Aorta (tissue), 5 donors: ENCODE measurements at regions not wholly inside any gene's neighbourhood (a gene's known extent, or its start where the extent isn't known, plus 50 kb on each side); places are given as distances from the start of the nearest gene placed in this dataset.

ENCODE experiments used
- ATAC-seq: fragments of 200-7000 bp; cut with Tn5 transposase; one replicate; pipeline ENCODE4 v1.9.1; 2022; ENCODE audit warnings: moderate library complexity; ENCODE audit not compliant: low FRiP score
- DNase-seq, 2 donors: peaks; one replicate each; pipeline ENCODE4 v3.0.0-alpha.2; 2020
- H3K27ac ChIP-seq, 2 donors: one replicate each; pipeline ENCODE4 v1.5.1; 2013; ENCODE audit warnings: low read length in 2 of 2, mild to moderate bottlenecking in 2 of 2, moderate library complexity in 2 of 2, control low read depth in 1 of 2, inconsistent platforms in 1 of 2, low read depth in 1 of 2
- H3K27me3 ChIP-seq, 2 donors: one replicate each; pipeline ENCODE4 v1.6.1; 2013; ENCODE audit warnings: control low read depth in 1 of 2, low read length in 1 of 2, mild to moderate bottlenecking in 1 of 2, moderate library complexity in 1 of 2; ENCODE audit not compliant: insufficient read depth in 2 of 2, control insufficient read depth in 1 of 2
- H3K36me3 ChIP-seq, 2 donors: one replicate each; pipeline ENCODE4 v1.6.1; 2013; ENCODE audit warnings: control low read depth in 1 of 2, low read length in 1 of 2, mild to moderate bottlenecking in 1 of 2; ENCODE audit not compliant: insufficient read depth in 2 of 2, control insufficient read depth in 1 of 2
- H3K4me1 ChIP-seq, 2 donors: one replicate each; pipeline ENCODE4 v1.6.1; 2013; ENCODE audit warnings: low read length in 2 of 2, control low read depth in 1 of 2, mild to moderate bottlenecking in 1 of 2, moderate library complexity in 1 of 2; ENCODE audit not compliant: insufficient read depth in 2 of 2, control insufficient read depth in 1 of 2
- H3K4me3 ChIP-seq, 2 donors: one replicate each; pipeline ENCODE4 v1.5.1; 2013; ENCODE audit warnings: low read length in 2 of 2, control low read depth in 1 of 2, mild to moderate bottlenecking in 1 of 2
- H3K9me3 ChIP-seq: one replicate; pipeline ENCODE4 v1.6.1; 2013; ENCODE audit warnings: mild to moderate bottlenecking, low read length; ENCODE audit not compliant: control insufficient read depth
- WGBS, 2 donors: extraction: QIAGEN DNeasy Blood & Tissue Kit; methylation state at CpG; one replicate each; pipeline ENCODE4 v1.1.7; 2013; 5-methylcytosine and 5-hydroxymethylcytosine counted together
- intact Hi-C, 2 donors: fragments of 100-400 bp; cut with DNase I; formaldehyde crosslinking; loops; one replicate each; pipeline versions ENCODE4 v1.14.2 to v1.15.0; 2022
- donor health status: healthy with polysubstance abuse.
- donor health status: Bipolar disorder and iron deficiency.
- donor health status: DM: no; HTN: no; CAD: no.
- donor health status: DM: no; HTN: no; CAD: no.
- donor health status: DM: yes; HTN: yes; CAD: no.

DNA sequence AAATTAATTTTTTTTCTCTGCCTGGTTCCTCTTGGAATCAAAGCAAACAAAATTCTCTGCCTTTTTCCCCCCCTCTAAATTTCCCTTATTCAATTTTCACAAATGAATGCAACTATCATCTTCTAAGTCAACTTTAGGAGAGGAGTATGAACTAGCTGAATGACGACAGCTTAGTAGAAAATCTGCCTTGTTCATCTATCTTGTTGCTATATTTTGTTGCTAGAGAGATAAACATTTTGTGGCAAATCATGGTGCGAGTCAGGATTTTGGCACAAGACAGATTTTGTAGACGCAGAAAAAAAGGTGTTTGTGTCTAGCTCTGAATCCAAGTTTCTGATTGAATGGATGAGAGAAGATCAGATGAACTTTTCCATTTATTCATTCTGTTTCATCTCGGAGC is 81.0 kb upstream of the FZD8 start:
- H3K4me3 ChIP-seq: no peak overlapping the region
- H3K9me3 ChIP-seq: no peaks in the 10 kb centered on the region
- WGBS, 2 donors: 72 to 78% methylated on average over 4 of the region's 4 CpGs
- ATAC-seq: no peak
- H3K27ac ChIP-seq: no peak overlapping the region
- no peaks in the 10 kb centered on the region for H3K27me3 ChIP-seq
- intact Hi-C loops: no loop called here
- no peak for DNase-seq
- no peaks in the 10 kb centered on the region for H3K4me1 ChIP-seq
- H3K36me3 ChIP-seq: no peaks in the 10 kb centered on the region

DNA sequence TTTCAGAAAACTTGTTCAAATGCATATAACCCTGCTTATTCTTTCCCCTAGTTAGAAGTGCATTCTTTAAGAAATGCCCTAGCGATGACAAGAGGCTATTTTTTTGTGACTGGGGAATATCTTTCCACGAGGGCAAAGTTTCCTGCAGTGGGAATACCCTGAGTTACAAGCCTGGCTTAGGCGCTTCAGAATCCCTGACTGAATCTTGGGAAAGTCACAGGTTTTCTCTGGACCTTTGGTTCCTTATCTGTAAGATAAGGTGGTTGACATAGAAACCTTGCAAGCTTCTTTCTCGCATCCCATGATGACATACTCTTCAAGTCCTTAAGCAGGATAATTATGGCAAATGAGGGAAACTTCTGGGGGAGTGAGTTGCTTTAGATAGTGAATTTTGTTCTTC is 80.5 kb upstream of the FZD8 start:
- DNase-seq (no peak), ATAC-seq (no peak)
- WGBS, 2 donors: 63 to 71% methylated on average over 4 of the region's 4 CpGs
- Histone ChIP-seq H3K4me1 (no peaks in the 10 kb centered on the region), H3K9me3 (no peaks in the 10 kb centered on the region), H3K27ac (no peak overlapping the region), H3K36me3 (no peaks in the 10 kb centered on the region), H3K4me3 (no peak overlapping the region), H3K27me3 (no peaks in the 10 kb centered on the region)
- intact Hi-C loops: no loop called here

DNA sequence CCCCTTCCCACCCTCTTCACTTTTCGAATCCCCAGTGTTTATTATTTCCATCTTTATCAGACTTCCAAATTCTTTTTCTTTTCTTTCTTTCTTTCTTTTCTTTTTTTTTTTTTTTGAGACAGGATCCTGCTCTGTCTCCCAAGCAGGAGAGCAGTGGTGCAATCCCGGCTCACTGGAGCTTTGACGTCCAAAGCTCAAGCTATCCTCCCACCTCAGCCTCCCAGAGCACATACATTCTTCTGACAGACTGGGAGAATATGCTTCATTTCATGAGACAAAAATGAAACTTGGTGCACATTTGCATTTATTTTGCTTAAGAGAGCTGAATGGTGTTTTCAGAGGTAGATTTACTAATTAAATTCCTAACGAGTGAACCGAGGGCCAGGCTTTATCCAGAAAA is 80.1 kb upstream of the FZD8 start:
- H3K36me3 ChIP-seq: no peaks in the 10 kb centered on the region
- H3K27me3 ChIP-seq: no peaks in the 10 kb centered on the region
- intact Hi-C loops: no loop called here
- H3K27ac ChIP-seq: no peak overlapping the region
- DNase-seq (no peak), ATAC-seq (no peak)
- H3K4me1 ChIP-seq: no peaks in the 10 kb centered on the region
- 80 to 92% methylated on average over 5 of the region's 5 CpGs for WGBS, 2 donors
- no peaks in the 10 kb centered on the region for H3K9me3 ChIP-seq
- H3K4me3 ChIP-seq: no peak overlapping the region

DNA sequence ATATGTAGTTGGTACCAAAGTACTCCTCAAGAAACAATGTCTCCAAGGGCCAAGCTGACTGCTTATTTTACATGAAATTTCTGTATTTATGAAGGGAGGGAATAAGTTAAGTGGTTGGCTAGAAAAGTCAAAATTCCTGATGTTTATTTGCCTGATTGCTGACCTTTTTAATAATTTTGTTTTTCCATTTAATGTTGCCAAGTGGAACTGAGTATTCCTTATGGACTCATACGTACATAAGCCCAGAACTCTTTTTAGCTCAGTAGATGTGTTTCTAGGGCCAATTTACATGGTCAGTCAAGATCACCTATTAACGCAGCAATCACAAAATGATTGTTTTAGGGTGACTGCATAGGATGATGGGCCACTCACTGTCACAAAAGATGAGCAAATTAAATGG is 78.3 kb upstream of the FZD8 start:
- Histone ChIP-seq H3K4me1 (no peaks in the 10 kb centered on the region), H3K9me3 (no peaks in the 10 kb centered on the region), H3K27ac (no peak overlapping the region), H3K27me3 (no peaks in the 10 kb centered on the region), H3K4me3 (no peak overlapping the region), H3K36me3 (no peaks in the 10 kb centered on the region)
- DNase-seq (no peak), ATAC-seq (no peak)
- WGBS, 2 donors: 55 to 67% methylated on average over 2 of the region's 2 CpGs
- intact Hi-C loops: no loop called here

DNA sequence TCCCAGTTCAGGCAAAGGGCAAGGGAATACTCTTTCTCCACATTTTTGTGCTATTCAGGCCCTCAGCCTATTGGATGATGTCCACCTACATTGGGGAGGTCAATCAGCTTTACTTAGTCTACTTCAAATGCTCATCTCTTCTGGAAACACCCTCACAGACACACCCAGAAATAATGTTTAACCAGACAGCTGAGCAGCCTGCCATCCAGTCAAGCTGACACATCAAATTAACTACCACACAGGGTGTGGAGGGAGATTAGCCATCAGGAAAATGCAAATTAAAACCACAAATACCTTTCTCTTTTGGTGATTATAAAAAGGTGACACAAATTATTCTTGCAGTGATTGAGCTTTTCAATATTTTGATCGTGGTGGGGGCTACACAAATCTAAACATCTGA is 74.7 kb upstream of the FZD8 start:
- WGBS, 2 donors: 83 to 88% methylated on average over 1 of the region's 1 CpG
- intact Hi-C loops: no loop called here
- DNase-seq: no peak

DNA sequence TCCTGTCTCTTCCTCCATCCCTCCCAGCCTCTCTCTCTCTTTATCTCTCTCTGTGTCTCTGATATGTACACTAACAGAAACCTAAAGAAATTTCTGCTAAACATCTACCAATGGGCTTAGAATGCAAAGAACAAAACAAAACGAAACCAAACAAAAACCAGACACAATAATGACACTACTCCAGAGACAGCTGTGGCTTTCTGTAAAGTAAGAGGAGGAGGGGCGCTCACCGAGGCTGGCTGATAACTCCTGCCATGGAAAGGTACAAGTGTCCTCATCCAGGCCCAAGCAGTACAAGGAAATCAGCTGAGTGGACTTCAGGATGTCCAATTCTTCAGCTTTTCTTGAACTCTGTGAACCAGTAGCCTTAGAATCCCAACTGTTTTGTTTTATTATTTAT is 70.4 kb upstream of the FZD8 start:
- no peak overlapping the region for H3K27ac ChIP-seq
- intact Hi-C loops: no loop called here
- 90 to 91% methylated on average over 3 of the region's 3 CpGs for WGBS, 2 donors
- no peaks in the 10 kb centered on the region for H3K27me3 ChIP-seq
- no peaks in the 10 kb centered on the region for H3K36me3 ChIP-seq
- H3K4me1 ChIP-seq: no peaks in the 10 kb centered on the region
- ATAC-seq (no peak), DNase-seq (no peak)
- no peaks in the 10 kb centered on the region for H3K9me3 ChIP-seq
- H3K4me3 ChIP-seq: no peak overlapping the region

More for the DNA sequence above, 74.7 kb upstream of the FZD8 start:
- Histone ChIP-seq H3K27ac (no peak overlapping the region), H3K27me3 (no peaks in the 10 kb centered on the region), H3K4me1 (no peaks in the 10 kb centered on the region), H3K9me3 (no peaks in the 10 kb centered on the region), H3K4me3 (no peak overlapping the region), H3K36me3 (no peaks in the 10 kb centered on the region)
- no peak for ATAC-seq

DNA sequence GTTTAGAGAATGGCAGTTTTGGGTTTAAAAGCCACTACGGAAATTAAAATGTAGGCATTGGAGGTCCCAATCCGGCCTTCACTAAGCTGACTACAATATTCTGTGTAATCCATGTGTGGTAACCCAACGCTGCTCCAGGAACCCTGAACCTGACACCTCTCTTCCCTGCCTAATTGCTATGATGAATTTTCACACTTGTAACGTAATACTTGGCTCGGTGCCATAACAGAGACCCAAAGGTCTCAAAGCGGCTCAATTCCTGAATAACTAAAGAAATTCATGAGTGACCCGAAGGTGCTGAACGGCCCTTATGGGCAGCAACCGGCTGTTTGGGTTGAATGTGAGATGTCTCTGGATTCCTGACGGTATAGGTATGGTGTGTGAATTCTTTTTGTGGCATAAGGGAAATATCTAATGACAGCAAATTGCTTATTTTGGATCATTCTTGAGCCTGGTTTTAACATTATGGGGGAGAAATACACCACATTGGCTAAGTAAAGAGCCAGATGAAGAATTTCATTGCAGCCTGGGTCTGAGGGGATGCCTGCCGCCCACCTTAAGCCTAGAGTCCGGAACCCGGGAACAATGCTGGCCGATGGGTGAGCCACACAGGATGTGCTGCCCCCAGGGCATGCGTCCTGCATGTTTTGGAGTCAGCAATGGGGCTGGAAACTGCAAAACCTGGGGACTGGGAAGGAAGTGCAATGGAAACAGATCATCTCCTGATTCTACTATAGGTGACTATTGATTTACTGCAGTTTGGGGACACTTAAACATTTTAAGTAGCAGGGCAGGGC is 69.7 kb upstream of the FZD8 start:
- Histone ChIP-seq H3K4me1 (no peaks in the 10 kb centered on the region), H3K27ac (no peak overlapping the region), H3K27me3 (no peaks in the 10 kb centered on the region), H3K9me3 (no peaks in the 10 kb centered on the region), H3K36me3 (no peaks in the 10 kb centered on the region), H3K4me3 (no peak overlapping the region)
- ATAC-seq (no peak), DNase-seq (no peak)
- 69 to 74% methylated on average over 15 of the region's 15 CpGs for WGBS, 2 donors
- intact Hi-C loops: no loop called here

DNA sequence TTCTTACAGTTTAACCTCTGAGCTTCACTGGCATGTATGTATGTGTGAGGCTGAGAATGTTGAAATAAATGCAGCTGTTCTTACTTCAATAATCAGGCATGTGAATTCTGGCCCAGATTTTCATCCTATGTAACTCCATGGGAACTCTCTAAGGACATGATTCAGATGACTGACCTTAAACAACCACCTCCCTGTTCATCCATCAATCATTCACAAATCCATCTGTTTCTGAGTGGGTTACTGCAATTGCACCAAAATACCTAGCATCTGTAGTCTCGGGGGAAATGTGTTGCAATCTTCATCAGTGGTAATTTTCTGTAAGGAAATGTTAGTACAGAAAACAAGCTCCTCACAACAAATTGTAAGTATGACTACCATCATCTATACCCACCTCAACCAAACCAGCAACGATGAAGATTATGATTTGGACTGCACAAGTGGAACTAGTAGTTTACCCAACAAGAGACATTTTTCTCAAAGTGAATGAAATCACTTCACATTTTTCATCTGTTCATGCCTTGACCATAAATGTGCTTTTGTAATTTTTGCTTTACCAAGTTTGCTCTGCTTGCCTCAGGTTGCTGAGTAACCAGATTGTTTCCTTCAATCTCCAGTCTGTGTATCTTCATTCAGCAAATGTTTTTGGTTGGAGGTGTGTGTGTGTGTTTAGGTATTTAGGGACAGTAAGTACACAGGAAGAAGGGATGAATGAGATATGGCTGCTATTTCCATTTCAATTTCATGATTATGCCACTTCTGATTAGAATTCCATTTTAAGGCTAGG is 65.7 kb upstream of the FZD8 start:
- 79 to 80% methylated on average over 2 of the region's 2 CpGs for WGBS, 2 donors
- DNase-seq: no peak

DNA sequence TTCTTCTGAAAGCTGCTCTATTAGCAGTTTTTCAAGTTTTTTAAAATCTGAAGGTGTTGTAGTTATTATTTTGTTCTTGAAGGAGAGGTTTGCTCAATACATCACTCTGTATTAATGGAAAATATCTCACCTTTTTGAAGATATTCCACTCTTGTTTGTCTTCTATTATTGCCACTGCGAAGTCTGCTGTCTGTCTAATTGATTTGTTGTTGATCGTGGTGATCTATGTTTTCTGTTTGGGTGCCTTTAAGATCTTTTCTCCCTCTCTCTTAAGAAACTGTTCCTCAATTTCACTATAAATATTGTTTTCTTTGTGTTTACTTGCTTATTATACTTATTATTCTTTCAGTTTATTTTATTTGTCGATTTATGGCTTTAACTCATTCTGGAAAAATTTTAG is 64.9 kb upstream of the FZD8 start:
- no peak overlapping the region for H3K4me3 ChIP-seq
- DNase-seq: no peak
- ATAC-seq: no peak
- H3K27me3 ChIP-seq: no peaks in the 10 kb centered on the region
- intact Hi-C loops: no loop called here
- H3K9me3 ChIP-seq: peaks cover 2% of the 10 kb centered on the region
- H3K27ac ChIP-seq: no peak overlapping the region
- no peaks in the 10 kb centered on the region for H3K4me1 ChIP-seq
- 96 to 97% methylated on average over 3 of the region's 3 CpGs for WGBS, 2 donors
- no peaks in the 10 kb centered on the region for H3K36me3 ChIP-seq

More for the DNA sequence above, 65.7 kb upstream of the FZD8 start:
- Histone ChIP-seq H3K36me3 (no peaks in the 10 kb centered on the region), H3K9me3 (peaks cover 2% of the 10 kb centered on the region), H3K27ac (no peak overlapping the region), H3K27me3 (no peaks in the 10 kb centered on the region), H3K4me3 (no peak overlapping the region), H3K4me1 (no peaks in the 10 kb centered on the region)
- intact Hi-C loops: no loop called here
- no peak for ATAC-seq
